ENCODE measurements at regions not wholly inside any gene's neighbourhood (a gene's known extent, or its start where the extent isn't known, plus 50 kb on each side); places are given as distances from the start of the nearest gene placed in this dataset.

GRCh38 chr20:51074062-51074461, 51.2 kb upstream of the KCNG1 start:
- no peak for DNase-seq
- Histone ChIP-seq H3K9me3 (replicated peaks in 1 of 3) (no peaks in the 10 kb centered on the region), H3K27ac (no peak overlapping the region), H3K4me3 (no peak overlapping the region), H3K27me3 (peaks cover 12% of the 10 kb centered on the region), H3K36me3 (replicated peaks in 1 of 2) (no peaks in the 10 kb centered on the region), H3K4me1 (replicated peaks in 1 of 2) (no peaks in the 10 kb centered on the region)
- intact Hi-C loops (cut with DNase I): no loop called here
- TF ChIP-seq POLR2A (IDR thresholded peaks at IDR 0.05) (no peak), CTCF (IDR thresholded peaks at IDR 0.05) (no peak)
- WGBS, 4 donors: 98 to 100% (median 100%) methylated on average over 1 of the region's 1 CpG

Measured in adrenal gland (tissue), 9 donors.